ENCODE measurements at regions not wholly inside any gene's neighbourhood (a gene's known extent, or its start where the extent isn't known, plus 50 kb on each side); places are given as distances from the start of the nearest gene placed in this dataset.

DNA sequence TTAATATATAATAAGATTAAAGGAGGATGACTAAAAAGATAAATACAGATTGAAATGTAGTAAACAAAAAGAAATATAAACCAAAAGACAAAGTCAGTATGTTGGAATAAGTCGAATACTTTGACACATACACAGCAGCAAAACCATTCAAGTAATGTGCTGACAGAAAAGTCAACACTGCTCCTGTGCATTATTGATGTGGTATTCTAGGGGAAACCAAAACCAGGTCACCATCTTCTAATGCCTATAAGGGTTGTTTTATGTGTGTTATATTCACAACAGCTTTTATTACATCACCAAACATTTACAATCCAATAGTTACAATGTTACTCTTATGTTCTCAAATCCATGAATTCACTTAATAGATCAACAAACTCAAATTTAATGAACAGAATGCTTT, 111.8 kb upstream of the DKK2 start:
- Histone ChIP-seq H2AFZ (ENCODE audit: low read depth, low read length) (no peak overlapping the region), H3K9ac (ENCODE audit: low read length) (no peak overlapping the region), H3K36me3 (ENCODE audit: insufficient read depth, low read length) (no peaks in the 10 kb centered on the region), H4K20me1 (ENCODE audit: insufficient read depth) (no peaks in the 10 kb centered on the region), H3K4me3 (ENCODE audit: low read length) (no peak overlapping the region), H3K9me2 (ENCODE audit: insufficient read depth, low read length) (no peaks in the 10 kb centered on the region), H3K27ac (ENCODE audit: low read length) (no peak overlapping the region), H3K4me2 (ENCODE audit: low read length) (no peak overlapping the region), H3K79me2 (replicated peaks; ENCODE audit: insufficient read depth, low read length) (no peaks in the 10 kb centered on the region), H3K9me3 (ENCODE audit: low read length) (no peaks in the 10 kb centered on the region), H3F3A (ENCODE audit: insufficient read depth, low read length, poor library complexity, severe bottlenecking) (no peaks in the 10 kb centered on the region), H3K27me3 (ENCODE audit: insufficient read depth, low read depth, low read length) (no peaks in the 10 kb centered on the region)
- TF ChIP-seq EZH2 (IDR thresholded peaks at IDR 0.05; ENCODE audit: borderline replicate concordance, insufficient read depth, low read length, poor library complexity, severe bottlenecking), result no peak
- no peak for TF ChIP-seq MXI1 (conservative IDR thresholded peaks at IDR 0.05; ENCODE audit: poor library complexity, severe bottlenecking)
- no peak for TF ChIP-seq CTCF (IDR thresholded peaks at IDR 0.05; ENCODE audit: poor library complexity, severe bottlenecking)
- no peak for TF ChIP-seq POLR2AphosphoS5 (IDR thresholded peaks at IDR 0.05)
- TF ChIP-seq SMC3 (conservative IDR thresholded peaks at IDR 0.05; ENCODE audit: poor library complexity), result no peak
- TF ChIP-seq EP300 (conservative IDR thresholded peaks at IDR 0.05; ENCODE audit: poor library complexity, severe bottlenecking), result no peak
- TF ChIP-seq TAF1 (IDR thresholded peaks at IDR 0.05; ENCODE audit: low read depth), result no peak
- TF ChIP-seq RAD21 (conservative IDR thresholded peaks at IDR 0.05), result no peak
- TF ChIP-seq REST (IDR thresholded peaks at IDR 0.05; ENCODE audit: borderline replicate concordance), result no peak

DNA sequence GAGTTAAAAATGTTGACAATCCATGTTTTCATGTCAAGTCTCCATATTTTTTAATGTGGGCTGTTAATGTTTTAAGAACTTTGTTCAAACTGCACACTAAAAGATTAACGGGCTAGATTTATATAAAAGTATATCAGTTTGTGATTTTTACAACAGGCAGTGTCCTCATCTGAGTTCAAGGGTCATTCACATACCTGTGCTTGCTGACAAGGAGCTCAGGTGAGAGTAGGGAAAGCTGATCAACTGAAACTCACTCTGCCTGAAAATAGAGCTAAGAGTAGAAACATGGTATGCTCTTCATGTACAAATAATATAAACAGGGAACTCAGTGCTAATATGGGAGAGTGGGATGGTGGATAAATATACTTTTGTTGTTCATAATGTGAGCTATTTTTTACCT, 102.3 kb upstream of the DKK2 start:
- no peak overlapping the region for H2AFZ ChIP-seq (ENCODE audit: low read depth, low read length)
- no peaks in the 10 kb centered on the region for H3K27me3 ChIP-seq (ENCODE audit: insufficient read depth, low read depth, low read length)
- no peak overlapping the region for H3K4me2 ChIP-seq (ENCODE audit: low read length)
- H3K27ac ChIP-seq (ENCODE audit: low read length), result no peak overlapping the region
- no peaks in the 10 kb centered on the region for H3K79me2 ChIP-seq (replicated peaks; ENCODE audit: insufficient read depth, low read length)
- H3F3A ChIP-seq (ENCODE audit: insufficient read depth, low read length, poor library complexity, severe bottlenecking), result no peaks in the 10 kb centered on the region
- H3K36me3 ChIP-seq (ENCODE audit: insufficient read depth, low read length), result no peaks in the 10 kb centered on the region
- no peak overlapping the region for H3K9ac ChIP-seq (ENCODE audit: low read length)
- H3K9me3 ChIP-seq (ENCODE audit: low read length), result no peaks in the 10 kb centered on the region
- no peaks in the 10 kb centered on the region for H4K20me1 ChIP-seq (ENCODE audit: insufficient read depth)
- no peak overlapping the region for H3K4me3 ChIP-seq (ENCODE audit: low read length)
- H3K9me2 ChIP-seq (ENCODE audit: insufficient read depth, low read length), result no peaks in the 10 kb centered on the region
- TF ChIP-seq EZH2 (IDR thresholded peaks at IDR 0.05; ENCODE audit: borderline replicate concordance, insufficient read depth, low read length, poor library complexity, severe bottlenecking) (no peak), MXI1 (conservative IDR thresholded peaks at IDR 0.05; ENCODE audit: poor library complexity, severe bottlenecking) (no peak), CTCF (IDR thresholded peaks at IDR 0.05; ENCODE audit: poor library complexity, severe bottlenecking) (no peak), EP300 (conservative IDR thresholded peaks at IDR 0.05; ENCODE audit: poor library complexity, severe bottlenecking) (no peak), RAD21 (conservative IDR thresholded peaks at IDR 0.05) (no peak), REST (IDR thresholded peaks at IDR 0.05; ENCODE audit: borderline replicate concordance) (no peak), POLR2AphosphoS5 (IDR thresholded peaks at IDR 0.05) (no peak), TAF1 (IDR thresholded peaks at IDR 0.05; ENCODE audit: low read depth) (no peak), SMC3 (conservative IDR thresholded peaks at IDR 0.05; ENCODE audit: poor library complexity) (no peak)

Data from neural cell (in vitro differentiated cells).